Fibroblast of the aortic adventitia (primary cell): ENCODE measurements at regions not wholly inside any gene's neighbourhood (a gene's known extent, or its start where the extent isn't known, plus 50 kb on each side); places are given as distances from the start of the nearest gene placed in this dataset.

Source experiments
- DNase-seq: peaks from one replicate; pipeline ENCODE4 v3.0.0-alpha.2; 2010; ENCODE audit warnings: low read depth
- H3K4me3 ChIP-seq: 2 replicates; pipeline ENCODE4 v1.5.1; 2011; ENCODE audit warnings: low read depth, mild to moderate bottlenecking, control low read depth, low read length, moderate library complexity
- TF ChIP-seq, protein P1 (sequence below): IDR thresholded peaks from 2 replicates; pipeline ENCODE4 v1.5.1; 2011; ENCODE audit warnings: mild to moderate bottlenecking, low read length, control low read depth, inconsistent platforms; ENCODE audit not compliant: insufficient read depth

DNA sequence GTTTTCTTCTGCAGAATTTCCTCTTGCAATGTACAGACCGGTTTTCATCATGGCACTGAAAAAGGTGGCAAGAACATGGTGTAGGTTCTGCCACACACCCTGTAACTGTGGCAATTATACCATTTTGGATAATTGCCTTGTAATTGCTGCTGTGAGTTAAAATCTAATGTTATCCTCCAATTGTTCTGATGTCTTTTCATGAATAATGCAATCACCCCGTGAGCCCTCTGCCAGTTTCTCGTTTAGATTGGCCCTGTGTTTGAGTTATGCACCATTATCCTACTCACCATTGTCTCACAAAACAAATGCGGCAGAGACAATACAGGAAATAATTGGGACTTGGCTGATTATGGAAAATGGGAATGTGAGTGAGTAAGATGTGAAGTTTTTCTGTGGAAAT lies 61.8 kb upstream of the MTNR1B start:
- no peak for DNase-seq
- H3K4me3 ChIP-seq = no peak overlapping the region
- TF ChIP-seq, protein P1, sequence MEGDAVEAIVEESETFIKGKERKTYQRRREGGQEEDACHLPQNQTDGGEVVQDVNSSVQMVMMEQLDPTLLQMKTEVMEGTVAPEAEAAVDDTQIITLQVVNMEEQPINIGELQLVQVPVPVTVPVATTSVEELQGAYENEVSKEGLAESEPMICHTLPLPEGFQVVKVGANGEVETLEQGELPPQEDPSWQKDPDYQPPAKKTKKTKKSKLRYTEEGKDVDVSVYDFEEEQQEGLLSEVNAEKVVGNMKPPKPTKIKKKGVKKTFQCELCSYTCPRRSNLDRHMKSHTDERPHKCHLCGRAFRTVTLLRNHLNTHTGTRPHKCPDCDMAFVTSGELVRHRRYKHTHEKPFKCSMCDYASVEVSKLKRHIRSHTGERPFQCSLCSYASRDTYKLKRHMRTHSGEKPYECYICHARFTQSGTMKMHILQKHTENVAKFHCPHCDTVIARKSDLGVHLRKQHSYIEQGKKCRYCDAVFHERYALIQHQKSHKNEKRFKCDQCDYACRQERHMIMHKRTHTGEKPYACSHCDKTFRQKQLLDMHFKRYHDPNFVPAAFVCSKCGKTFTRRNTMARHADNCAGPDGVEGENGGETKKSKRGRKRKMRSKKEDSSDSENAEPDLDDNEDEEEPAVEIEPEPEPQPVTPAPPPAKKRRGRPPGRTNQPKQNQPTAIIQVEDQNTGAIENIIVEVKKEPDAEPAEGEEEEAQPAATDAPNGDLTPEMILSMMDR = no peak

DNA sequence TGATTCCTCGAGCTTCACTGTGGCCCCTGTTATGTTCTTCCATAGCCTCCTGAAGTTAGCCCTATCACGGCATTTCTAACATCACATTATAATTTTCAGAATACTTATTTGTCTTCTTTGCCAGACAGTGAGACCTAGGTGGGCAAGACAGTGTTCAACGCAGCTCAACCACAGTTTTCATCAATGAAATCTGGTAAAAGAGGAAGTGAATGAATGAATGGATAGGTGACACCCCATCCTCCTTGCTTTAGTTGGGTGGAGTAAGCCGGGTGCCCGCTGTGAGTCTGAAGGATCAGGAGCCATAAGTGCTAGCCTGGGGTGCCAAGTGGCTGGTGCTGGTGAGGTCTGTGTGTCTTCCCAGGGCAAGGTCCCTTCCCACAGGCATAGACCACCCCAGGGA lies 60.2 kb upstream of the MTNR1B start:
- TF ChIP-seq, protein P1 = no peak
- no peak overlapping the region for H3K4me3 ChIP-seq
- DNase-seq = no peak

DNA sequence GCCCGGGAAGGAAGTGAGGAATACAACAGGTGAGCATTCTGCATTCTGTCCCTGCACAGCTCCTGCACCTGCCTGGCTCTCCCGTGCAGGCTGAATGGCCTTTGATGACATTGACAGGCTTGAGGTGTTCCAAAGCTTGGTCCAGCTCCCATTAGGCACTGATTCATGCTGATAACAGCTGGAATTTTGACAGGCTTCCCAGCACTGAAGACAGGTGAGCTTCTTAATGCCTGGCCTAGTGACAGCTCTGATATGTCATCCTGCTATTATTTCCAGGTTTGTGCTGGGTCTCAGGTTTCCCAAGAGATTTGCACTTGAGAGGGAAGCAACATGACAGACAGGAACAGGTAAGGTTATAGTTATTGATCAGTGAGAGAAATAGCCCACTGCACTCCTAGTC lies 58.0 kb upstream of the MTNR1B start:
- TF ChIP-seq, protein P1 = no peak
- DNase-seq = no peak
- H3K4me3 ChIP-seq = no peak overlapping the region

DNA sequence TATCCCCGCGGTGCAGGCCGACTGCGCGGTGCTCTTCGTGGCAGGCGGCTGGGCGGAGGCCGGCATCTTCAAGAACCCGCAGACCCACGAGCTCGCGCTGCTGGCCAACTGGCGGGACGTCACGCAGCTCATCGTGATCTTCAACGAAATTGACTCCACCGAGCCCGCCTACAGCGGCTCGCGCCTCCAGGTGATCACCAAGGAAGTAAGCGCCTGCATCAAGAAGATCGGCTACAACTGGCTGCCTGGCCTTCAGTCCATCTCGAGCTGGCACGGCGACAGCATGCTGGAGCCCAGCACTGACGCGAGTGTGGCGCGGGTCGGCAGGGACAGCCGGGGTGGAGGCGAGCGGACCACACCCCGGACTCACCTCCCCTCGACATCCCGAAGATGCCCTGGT lies 53.9 kb upstream of the MTNR1B start:
- no peak for DNase-seq
- TF ChIP-seq, protein P1 = no peak
- H3K4me3 ChIP-seq = no peak overlapping the region

DNA sequence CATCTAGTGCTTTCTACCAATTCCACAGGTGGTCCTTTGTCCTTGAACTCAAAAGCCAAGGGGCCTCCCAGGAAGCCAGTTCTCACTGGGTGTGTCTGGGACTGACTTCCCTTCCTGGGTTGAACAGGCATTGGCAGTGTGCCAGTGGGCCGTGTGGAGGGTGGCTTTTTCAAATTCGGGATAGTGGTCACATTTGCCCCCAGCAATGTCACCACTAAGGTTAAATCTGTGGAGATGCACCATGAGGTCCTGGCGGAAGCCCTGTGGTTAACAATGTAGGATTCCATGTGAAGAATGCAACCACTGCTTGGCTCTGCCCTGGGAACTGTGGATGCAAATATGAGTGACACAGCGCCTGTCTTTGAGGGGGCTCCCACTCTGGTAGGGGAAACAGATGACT lies 53.2 kb upstream of the MTNR1B start:
- TF ChIP-seq, protein P1 = no peak
- H3K4me3 ChIP-seq = no peak overlapping the region
- DNase-seq = no peak

DNA sequence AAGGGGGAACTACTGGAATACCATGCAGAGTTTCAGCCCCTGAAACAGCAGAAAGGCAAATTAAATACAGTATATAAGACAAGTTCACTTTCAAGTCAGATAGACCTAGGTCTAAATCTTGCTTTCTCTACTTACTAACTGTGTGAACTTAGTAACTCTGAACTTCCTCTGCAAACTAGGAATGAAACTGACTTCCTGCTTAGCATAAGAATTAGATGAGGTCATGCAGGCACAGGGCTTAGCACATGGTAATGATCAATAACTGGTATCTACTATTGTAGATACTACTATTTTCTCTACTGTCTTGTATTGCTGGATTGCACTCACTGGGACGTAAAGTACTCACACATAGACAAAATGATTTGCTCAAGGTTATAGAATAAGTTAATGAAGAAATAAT lies 51.5 kb upstream of the MTNR1B start:
- no peak for DNase-seq
- H3K4me3 ChIP-seq = no peak overlapping the region
- TF ChIP-seq, protein P1 = no peak

DNA sequence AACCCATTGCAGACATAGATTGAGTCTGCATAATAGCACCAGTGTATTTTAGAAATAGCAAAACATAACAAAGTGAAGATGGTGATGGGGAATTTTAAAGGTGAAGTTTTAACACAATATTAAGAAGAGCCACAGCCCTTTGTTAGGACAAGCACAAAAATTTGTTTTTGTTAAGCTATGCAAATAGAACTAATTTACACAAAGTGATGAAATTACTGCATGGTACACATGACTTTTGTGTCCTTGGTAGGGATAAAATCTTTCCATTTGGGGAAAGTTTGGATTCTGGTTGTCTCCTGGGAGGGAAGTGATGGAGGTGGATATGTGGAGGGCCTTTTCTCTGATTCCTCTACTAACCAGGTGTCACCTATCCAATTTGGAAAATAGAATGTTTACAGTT lies 50.4 kb upstream of the MTNR1B start:
- no peak for DNase-seq
- TF ChIP-seq, protein P1 = no peak
- no peak overlapping the region for H3K4me3 ChIP-seq
